ENCODE measurements at regions not wholly inside any gene's neighbourhood (a gene's known extent, or its start where the extent isn't known, plus 50 kb on each side); places are given as distances from the start of the nearest gene placed in this dataset.

DNA sequence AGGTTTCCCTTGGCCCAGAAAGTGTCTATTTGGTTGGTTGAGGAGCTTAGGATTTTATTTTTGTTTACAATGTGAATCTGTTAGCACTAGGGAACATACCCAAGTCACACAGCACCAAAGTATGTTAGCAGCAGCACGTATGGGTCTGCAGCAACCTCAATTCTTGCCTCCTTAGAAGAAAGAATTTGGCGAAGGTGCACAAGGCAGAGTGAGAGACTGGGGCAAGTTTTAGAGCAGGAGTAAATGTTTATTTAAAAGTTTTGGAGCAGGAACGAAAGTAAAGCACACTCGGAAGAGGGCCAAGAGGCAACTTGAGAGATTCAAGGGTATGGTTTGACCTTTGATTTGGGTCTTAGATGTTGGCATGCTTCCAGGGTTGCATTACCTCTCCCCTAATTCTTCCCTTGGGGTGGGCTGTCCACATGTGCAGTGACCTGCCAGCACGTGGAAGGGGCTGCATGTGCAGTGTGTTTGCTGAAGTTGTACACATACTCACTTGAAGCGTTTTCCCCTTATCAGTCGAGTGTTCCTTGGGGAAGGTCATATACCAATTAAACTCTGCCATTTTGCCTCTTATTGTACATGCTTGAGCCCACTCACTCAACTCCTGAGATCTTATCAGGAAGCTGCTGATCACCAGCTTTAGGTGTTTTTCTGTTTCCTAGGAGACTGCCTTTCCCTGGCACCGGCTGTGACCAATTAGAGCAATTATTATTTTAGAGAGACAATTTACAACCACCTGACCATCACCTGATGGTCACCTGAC lies 64.9 kb upstream of the SHC3 start:
- peaks cover 1% of the 10 kb centered on the region for H3K9me3 Mint-ChIP-seq
- H3K36me3 Mint-ChIP-seq (ENCODE audit: low read depth): no peaks in the 10 kb centered on the region
- no peaks in the 10 kb centered on the region for H3K4me1 Mint-ChIP-seq (ENCODE audit: low read depth)
- ATAC-seq (ENCODE audit: poor library complexity) (no peak), DNase-seq (no peak)
- H3K36me3 ChIP-seq (ENCODE audit: insufficient read depth, low read length): no peaks in the 10 kb centered on the region
- intact Hi-C loops (cut with DNase I, micrococcal nuclease): no loop called here
- H3K4me3 Mint-ChIP-seq: no peak overlapping the region
- TF ChIP-seq, protein P1, sequence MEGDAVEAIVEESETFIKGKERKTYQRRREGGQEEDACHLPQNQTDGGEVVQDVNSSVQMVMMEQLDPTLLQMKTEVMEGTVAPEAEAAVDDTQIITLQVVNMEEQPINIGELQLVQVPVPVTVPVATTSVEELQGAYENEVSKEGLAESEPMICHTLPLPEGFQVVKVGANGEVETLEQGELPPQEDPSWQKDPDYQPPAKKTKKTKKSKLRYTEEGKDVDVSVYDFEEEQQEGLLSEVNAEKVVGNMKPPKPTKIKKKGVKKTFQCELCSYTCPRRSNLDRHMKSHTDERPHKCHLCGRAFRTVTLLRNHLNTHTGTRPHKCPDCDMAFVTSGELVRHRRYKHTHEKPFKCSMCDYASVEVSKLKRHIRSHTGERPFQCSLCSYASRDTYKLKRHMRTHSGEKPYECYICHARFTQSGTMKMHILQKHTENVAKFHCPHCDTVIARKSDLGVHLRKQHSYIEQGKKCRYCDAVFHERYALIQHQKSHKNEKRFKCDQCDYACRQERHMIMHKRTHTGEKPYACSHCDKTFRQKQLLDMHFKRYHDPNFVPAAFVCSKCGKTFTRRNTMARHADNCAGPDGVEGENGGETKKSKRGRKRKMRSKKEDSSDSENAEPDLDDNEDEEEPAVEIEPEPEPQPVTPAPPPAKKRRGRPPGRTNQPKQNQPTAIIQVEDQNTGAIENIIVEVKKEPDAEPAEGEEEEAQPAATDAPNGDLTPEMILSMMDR (IDR thresholded peaks at IDR 0.05): no peak
- peaks cover 0 to 4% of the 10 kb centered on the region in 2 experiments for H3K27me3 ChIP-seq (ENCODE audit: control insufficient read depth in 1 of 2, insufficient read depth in 2 of 2, low read length in 2 of 2)
- ChIA-PET CTCF (no interaction called here), POLR2A (no interaction called here)
- H3K27me3 Mint-ChIP-seq: peaks cover 21% of the 10 kb centered on the region
- H3K27ac Mint-ChIP-seq: no peak overlapping the region
- H3K9me3 ChIP-seq (ENCODE audit: control insufficient read depth in 1 of 2, insufficient read depth in 1 of 2, low read length in 2 of 2): no peaks in the 10 kb centered on the region
- H3K4me1 ChIP-seq (ENCODE audit: insufficient read depth, low read length): no peaks in the 10 kb centered on the region
- H3K27ac ChIP-seq (ENCODE audit: low read depth in 1 of 2, low read length in 2 of 2): no peak overlapping the region
- no peak overlapping the region for H3K4me3 ChIP-seq (ENCODE audit: low read length)

DNA sequence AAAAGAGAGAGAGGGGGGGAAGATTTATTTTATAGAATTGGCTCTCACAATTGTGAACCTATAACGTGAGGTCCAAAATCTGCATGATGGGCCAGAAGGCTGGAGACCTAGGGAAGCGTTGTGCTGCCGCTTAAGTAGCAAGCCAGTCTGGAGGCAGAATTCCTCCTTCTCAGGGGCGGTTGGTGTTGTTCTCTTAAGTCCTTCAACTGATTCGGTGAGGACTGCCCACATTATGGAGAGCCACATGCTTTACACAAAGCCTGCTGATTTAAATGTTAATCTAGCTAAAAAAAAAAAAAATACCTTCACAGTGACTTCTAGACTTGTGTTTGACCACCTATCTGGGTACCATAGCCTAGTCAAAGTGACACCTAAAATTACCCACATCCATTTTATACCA lies 64.2 kb upstream of the CKS2 start:
- no peaks in the 10 kb centered on the region for H3K36me3 ChIP-seq (ENCODE audit: insufficient read depth, low read length)
- no peak for ATAC-seq (ENCODE audit: poor library complexity)
- no peak overlapping the region for H3K4me3 ChIP-seq (ENCODE audit: low read length)
- CTCF ChIA-PET: no interaction called here
- POLR2A ChIA-PET: no interaction called here
- H3K27me3 Mint-ChIP-seq: peaks cover 6% of the 10 kb centered on the region
- H3K27ac Mint-ChIP-seq: no peak overlapping the region
- TF ChIP-seq, protein P1 (IDR thresholded peaks at IDR 0.05): no peak
- H3K36me3 Mint-ChIP-seq (ENCODE audit: low read depth): no peaks in the 10 kb centered on the region
- intact Hi-C loops (cut with DNase I, micrococcal nuclease): no loop called here
- no peak overlapping the region for H3K4me3 Mint-ChIP-seq
- no peak overlapping the region for H3K27ac ChIP-seq (ENCODE audit: low read depth in 1 of 2, low read length in 2 of 2)
- no peaks in the 10 kb centered on the region for H3K9me3 Mint-ChIP-seq
- no peaks in the 10 kb centered on the region for H3K27me3 ChIP-seq (ENCODE audit: control insufficient read depth in 1 of 2, insufficient read depth in 2 of 2, low read length in 2 of 2)
- DNase-seq: no peak
- H3K4me1 ChIP-seq (ENCODE audit: insufficient read depth, low read length): no peaks in the 10 kb centered on the region
- H3K9me3 ChIP-seq (ENCODE audit: control insufficient read depth in 1 of 2, insufficient read depth in 1 of 2, low read length in 2 of 2): no peaks in the 10 kb centered on the region
- H3K4me1 Mint-ChIP-seq (ENCODE audit: low read depth): no peaks in the 10 kb centered on the region

DNA sequence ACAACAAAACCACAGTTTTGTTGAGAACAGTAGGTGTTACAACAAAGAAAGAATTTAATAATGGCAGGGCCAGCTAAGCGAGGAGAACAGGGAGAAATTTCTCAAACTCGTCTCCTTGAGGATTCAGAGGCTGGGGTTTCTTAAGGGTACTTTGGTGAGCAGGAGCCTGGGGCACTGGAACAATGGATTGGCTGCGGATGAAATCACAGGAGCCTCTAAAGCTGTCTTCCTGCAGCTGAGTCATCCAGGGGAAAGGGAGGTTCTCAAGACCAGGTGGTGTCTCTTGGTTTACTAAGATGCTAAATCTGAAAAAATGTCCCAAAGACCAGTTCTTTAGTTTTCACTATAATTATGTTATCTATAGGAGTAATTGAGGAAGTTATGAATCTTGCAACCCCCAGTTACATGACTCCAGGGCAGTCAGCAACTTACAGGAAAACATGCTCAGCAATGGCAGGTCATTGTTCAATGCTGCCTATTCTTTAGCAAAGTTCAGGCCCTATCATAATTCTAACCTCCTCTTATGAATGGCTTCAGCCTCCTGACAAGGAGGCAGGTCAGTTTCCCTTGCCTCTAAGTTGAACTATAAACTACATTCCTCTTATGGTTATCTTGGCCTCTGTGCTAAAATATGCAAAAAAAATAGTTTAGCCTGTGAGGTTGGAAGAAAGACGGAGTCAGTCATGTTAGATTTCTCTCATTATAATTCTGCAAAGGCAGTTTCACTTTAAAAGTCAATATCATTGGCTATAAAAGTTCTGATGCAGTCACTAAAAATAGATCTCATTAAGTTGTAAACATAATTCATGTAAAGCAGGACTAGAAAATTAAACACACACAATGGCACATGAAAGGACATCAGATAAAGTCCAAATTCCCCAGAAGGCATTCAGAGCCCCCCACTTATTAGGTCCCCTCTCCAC lies 63.3 kb upstream of the CKS2 start:
- H3K4me1 ChIP-seq (ENCODE audit: insufficient read depth, low read length): no peaks in the 10 kb centered on the region
- intact Hi-C loops (cut with DNase I, micrococcal nuclease): no loop called here
- no peak overlapping the region for H3K27ac ChIP-seq (ENCODE audit: low read depth in 1 of 2, low read length in 2 of 2)
- POLR2A ChIA-PET: no interaction called here
- Mint-ChIP-seq H3K27me3 (peaks cover 6% of the 10 kb centered on the region), H3K4me1 (ENCODE audit: low read depth) (no peaks in the 10 kb centered on the region), H3K4me3 (no peak overlapping the region), H3K36me3 (ENCODE audit: low read depth) (no peaks in the 10 kb centered on the region), H3K9me3 (peaks cover 2% of the 10 kb centered on the region), H3K27ac (no peak overlapping the region)
- no peak for ATAC-seq (ENCODE audit: poor library complexity)
- no peaks in the 10 kb centered on the region for H3K27me3 ChIP-seq (ENCODE audit: control insufficient read depth in 1 of 2, insufficient read depth in 2 of 2, low read length in 2 of 2)
- no peak for DNase-seq
- H3K4me3 ChIP-seq (ENCODE audit: low read length): no peak overlapping the region
- TF ChIP-seq, protein P1 (IDR thresholded peaks at IDR 0.05): no peak
- CTCF ChIA-PET: no interaction called here
- H3K36me3 ChIP-seq (ENCODE audit: insufficient read depth, low read length): no peaks in the 10 kb centered on the region
- no peaks in the 10 kb centered on the region for H3K9me3 ChIP-seq (ENCODE audit: control insufficient read depth in 1 of 2, insufficient read depth in 1 of 2, low read length in 2 of 2)

Measured in CD4-positive, alpha-beta T cell (primary cell).